Lung (tissue), 11 donors: ENCODE measurements at regions not wholly inside any gene's neighbourhood (a gene's known extent, or its start where the extent isn't known, plus 50 kb on each side); places are given as distances from the start of the nearest gene placed in this dataset.

Source experiments
- ATAC-seq: fragments of 200-7000 bp; cut with Tn5 transposase; one replicate; pipeline ENCODE4 v1.9.1; 2020; ENCODE audit warnings: moderate number of reproducible peaks; ENCODE audit not compliant: insufficient read depth, low FRiP score
- DNase-seq, 3 donors: peaks; one replicate each; pipeline ENCODE4 v3.0.0-alpha.2; 2013 to 2017
- H3K27ac ChIP-seq, 2 donors: one replicate each; pipeline ENCODE4 v1.5.1; 2013; ENCODE audit warnings: mild to moderate bottlenecking in 2 of 2, moderate library complexity in 2 of 2, control low read depth in 1 of 2, inconsistent platforms in 1 of 2, low read depth in 1 of 2, low read length in 1 of 2
- H3K27me3 ChIP-seq, 3 donors: one replicate each; pipeline ENCODE4 v1.5.1; 2013; ENCODE audit warnings: low read length in 2 of 3; ENCODE audit not compliant: control insufficient read depth in 3 of 3, insufficient read depth in 3 of 3
- H3K36me3 ChIP-seq, 4 donors: one replicate each; pipeline ENCODE4 v1.5.1; 2013; ENCODE audit warnings: low read length in 4 of 4, mild to moderate bottlenecking in 1 of 4, moderate library complexity in 1 of 4; ENCODE audit not compliant: control insufficient read depth in 4 of 4, insufficient read depth in 4 of 4
- H3K4me1 ChIP-seq, 5 donors: one replicate each; pipeline ENCODE4 v1.5.1; 2013; ENCODE audit warnings: low read length in 5 of 5, mild to moderate bottlenecking in 2 of 5, moderate library complexity in 1 of 5; ENCODE audit not compliant: control insufficient read depth in 5 of 5, insufficient read depth in 5 of 5
- H3K4me3 ChIP-seq: one replicate; pipeline ENCODE4 v1.5.1; 2013; ENCODE audit warnings: mild to moderate bottlenecking, control low read depth, moderate library complexity
- H3K9ac ChIP-seq, 2 donors: one replicate each; pipeline ENCODE4 v1.5.1; 2013; ENCODE audit warnings: low read length in 2 of 2, control low read depth in 1 of 2; ENCODE audit not compliant: insufficient read depth in 1 of 2
- H3K9me3 ChIP-seq, 4 donors: one replicate each; pipeline ENCODE4 v1.5.1; 2013; ENCODE audit warnings: low read length in 3 of 4, mild to moderate bottlenecking in 1 of 4, moderate library complexity in 1 of 4; ENCODE audit not compliant: control insufficient read depth in 4 of 4, insufficient read depth in 3 of 4
- whole genome bisulfite sequencing, 2 donors: extraction: QIAGEN DNeasy Blood & Tissue Kit; methylation state at CpG; one replicate each; pipeline ENCODE4 v1.1.7; 2013; 5-methylcytosine and 5-hydroxymethylcytosine counted together
- TF ChIP-seq, protein P1 (sequence below): IDR thresholded peaks from 2 replicates; pipeline ENCODE4 v1.5.1; 2012; ENCODE audit warnings: mild to moderate bottlenecking; ENCODE audit errors: control extremely low read depth, extremely low read depth
- donor health status: control.
- donor health status: control.
- donor health status: Bipolar disorder and iron deficiency.
- donor health status: healthy.
- donor health status: DM: yes; HTN: yes; CAD: no.

DNA sequence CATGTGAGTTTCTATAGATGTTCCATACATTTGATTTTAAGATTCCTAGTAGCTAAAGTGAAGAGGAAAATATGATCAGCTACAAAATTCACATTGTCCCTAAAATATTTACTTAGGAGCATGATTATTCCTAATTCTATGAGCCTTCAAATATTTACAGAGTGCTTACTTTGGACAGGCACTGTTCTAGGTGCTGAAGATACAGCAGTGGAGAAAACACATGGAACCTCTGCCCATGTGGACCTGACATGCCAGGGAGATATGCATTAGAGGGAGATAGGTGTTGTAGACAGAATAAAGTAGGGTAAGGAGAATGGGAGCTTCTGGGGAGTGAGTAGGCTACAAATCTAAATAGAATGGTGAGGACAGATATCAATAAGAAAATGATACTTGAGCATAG is 62.6 kb upstream of the TACR1 start:
- no peak overlapping the region for H3K4me3 ChIP-seq
- ATAC-seq (no peak), DNase-seq (no peak)
- H3K27ac ChIP-seq, result no peak overlapping the region
- H3K4me1 ChIP-seq, result no peaks in the 10 kb centered on the region
- TF ChIP-seq, protein P1, sequence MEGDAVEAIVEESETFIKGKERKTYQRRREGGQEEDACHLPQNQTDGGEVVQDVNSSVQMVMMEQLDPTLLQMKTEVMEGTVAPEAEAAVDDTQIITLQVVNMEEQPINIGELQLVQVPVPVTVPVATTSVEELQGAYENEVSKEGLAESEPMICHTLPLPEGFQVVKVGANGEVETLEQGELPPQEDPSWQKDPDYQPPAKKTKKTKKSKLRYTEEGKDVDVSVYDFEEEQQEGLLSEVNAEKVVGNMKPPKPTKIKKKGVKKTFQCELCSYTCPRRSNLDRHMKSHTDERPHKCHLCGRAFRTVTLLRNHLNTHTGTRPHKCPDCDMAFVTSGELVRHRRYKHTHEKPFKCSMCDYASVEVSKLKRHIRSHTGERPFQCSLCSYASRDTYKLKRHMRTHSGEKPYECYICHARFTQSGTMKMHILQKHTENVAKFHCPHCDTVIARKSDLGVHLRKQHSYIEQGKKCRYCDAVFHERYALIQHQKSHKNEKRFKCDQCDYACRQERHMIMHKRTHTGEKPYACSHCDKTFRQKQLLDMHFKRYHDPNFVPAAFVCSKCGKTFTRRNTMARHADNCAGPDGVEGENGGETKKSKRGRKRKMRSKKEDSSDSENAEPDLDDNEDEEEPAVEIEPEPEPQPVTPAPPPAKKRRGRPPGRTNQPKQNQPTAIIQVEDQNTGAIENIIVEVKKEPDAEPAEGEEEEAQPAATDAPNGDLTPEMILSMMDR, result no peak
- no peaks in the 10 kb centered on the region for H3K27me3 ChIP-seq
- H3K9ac ChIP-seq, result no peak overlapping the region
- H3K9me3 ChIP-seq, result peaks cover 0 to 10% (median 4%) of the 10 kb centered on the region in 4 donors
- H3K36me3 ChIP-seq, result no peaks in the 10 kb centered on the region

DNA sequence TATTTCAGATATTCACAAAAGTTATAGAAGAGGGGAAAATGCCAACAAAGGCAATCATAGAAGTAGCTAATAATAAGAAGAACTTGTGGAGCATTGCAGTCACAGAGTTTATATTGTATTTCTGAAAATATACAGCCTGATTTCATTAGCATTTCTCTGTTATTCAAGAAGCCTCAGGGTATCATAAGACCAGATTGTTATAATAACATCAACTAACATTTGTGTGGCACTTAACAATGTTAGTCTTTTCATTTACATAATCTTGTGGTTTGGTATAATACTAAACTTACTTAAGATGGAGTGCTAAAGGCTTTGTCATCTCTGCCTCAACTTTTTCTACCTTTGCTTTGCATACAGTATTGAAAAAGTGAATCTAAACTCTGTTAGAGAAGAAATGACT is 61.6 kb upstream of the TACR1 start:
- no peak for ATAC-seq

DNA sequence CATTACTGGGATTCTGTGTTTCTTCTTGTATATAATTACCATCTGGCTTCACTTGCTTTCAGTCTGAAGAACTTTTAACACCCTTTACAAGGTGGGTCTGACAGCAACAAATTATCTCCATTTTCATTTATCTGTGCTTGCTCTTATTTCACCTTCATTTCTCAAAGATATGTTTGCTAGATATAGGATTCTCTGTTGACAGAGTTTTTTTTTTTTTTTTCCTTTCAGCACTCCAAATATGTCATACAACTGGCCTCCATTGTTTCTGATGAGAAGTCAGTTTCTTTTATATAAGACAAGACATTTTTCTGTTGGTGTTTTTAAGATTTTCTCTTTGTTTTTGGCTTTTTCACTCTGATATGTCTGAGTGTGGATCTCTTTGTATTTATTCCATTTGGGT is 59.3 kb upstream of the TACR1 start:
- H3K4me3 ChIP-seq, result no peak overlapping the region
- no peaks in the 10 kb centered on the region for H3K27me3 ChIP-seq
- no peak for ATAC-seq
- TF ChIP-seq, protein P1, result no peak
- H3K36me3 ChIP-seq, result no peaks in the 10 kb centered on the region
- no peaks in the 10 kb centered on the region for H3K4me1 ChIP-seq
- H3K9ac ChIP-seq, result no peak overlapping the region
- no peak overlapping the region for H3K27ac ChIP-seq
- no peak for DNase-seq
- H3K9me3 ChIP-seq, result peaks cover 0 to 10% (median 2%) of the 10 kb centered on the region in 4 donors

More for the DNA sequence above, 61.6 kb upstream of the TACR1 start:
- DNase-seq, result no peak
- H3K36me3 ChIP-seq, result no peaks in the 10 kb centered on the region
- H3K4me1 ChIP-seq, result no peaks in the 10 kb centered on the region
- TF ChIP-seq, protein P1, result no peak
- no peaks in the 10 kb centered on the region for H3K27me3 ChIP-seq
- H3K27ac ChIP-seq, result no peak overlapping the region
- H3K9ac ChIP-seq, result no peak overlapping the region
- no peak overlapping the region for H3K4me3 ChIP-seq
- peaks cover 0 to 10% (median 2%) of the 10 kb centered on the region in 4 donors for H3K9me3 ChIP-seq

DNA sequence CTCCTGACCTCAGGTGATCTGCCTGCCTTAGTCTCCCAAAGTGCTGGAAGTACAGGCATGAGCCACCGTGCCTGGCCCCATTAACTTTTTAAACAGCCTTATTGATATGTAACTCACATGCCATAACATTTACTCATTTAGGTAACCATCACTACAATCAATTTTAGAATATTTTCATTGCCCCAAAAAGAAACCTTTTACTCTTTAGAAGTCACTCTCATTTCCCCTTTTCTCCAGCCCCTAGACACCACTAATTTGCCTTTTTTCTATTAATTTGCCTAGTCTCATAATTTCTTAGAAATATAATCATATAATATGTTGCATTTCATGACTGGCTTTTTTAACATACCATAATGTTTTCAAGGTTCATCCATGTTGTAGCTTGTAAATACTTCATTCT is 57.2 kb upstream of the TACR1 start:
- H3K36me3 ChIP-seq, result no peaks in the 10 kb centered on the region
- H3K27me3 ChIP-seq, result no peaks in the 10 kb centered on the region
- no peak for ATAC-seq
- no peak overlapping the region for H3K9ac ChIP-seq
- H3K4me1 ChIP-seq, result no peaks in the 10 kb centered on the region
- H3K27ac ChIP-seq, result no peak overlapping the region
- TF ChIP-seq, protein P1, result no peak
- WGBS, 2 donors, result 84 to 90% methylated on average over 1 of the region's 1 CpG
- H3K9me3 ChIP-seq, result peaks cover 0 to 10% (median 2%) of the 10 kb centered on the region in 4 donors
- H3K4me3 ChIP-seq, result no peak overlapping the region
- no peak for DNase-seq
